ENCODE measurements at regions not wholly inside any gene's neighbourhood (a gene's known extent, or its start where the extent isn't known, plus 50 kb on each side); places are given as distances from the start of the nearest gene placed in this dataset.

DNA sequence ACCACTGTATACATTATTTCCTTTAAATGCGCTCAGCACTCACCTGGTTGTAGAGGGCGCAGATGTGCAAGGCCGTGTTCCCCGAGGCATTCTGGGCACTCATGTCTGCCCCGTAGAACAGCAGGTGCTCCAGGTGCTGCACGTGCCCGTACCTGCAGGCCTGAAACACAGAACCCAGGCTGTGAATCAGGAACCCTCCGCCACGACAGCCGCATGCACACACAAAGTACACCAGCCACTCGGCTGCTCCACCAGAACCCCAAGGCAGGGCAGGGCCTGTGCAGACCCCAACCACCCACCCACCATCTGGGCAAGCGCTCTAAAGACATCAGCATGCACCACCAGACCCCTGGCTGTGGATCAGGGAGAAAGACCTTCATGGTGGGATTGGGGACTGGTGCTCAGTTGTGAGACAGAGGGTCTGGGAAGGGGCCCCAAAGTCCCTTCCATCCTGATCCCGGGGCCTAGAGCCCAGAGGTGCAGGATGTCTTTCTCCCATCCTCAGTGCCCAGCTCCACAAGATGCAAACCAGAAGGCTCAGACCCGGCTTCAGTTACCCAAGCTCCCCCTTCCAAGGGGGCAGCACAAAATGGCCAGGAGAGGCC lies 177.2 kb downstream of the SHANK2 start:
- DNase-seq (ENCODE audit: low read depth), result no peak

- DNase-seq (ENCODE audit: low read depth), result no peak
These were observed 180.5 kb downstream of the SHANK2 start for GRCh38 chr11:71071736-71072509.

- DNase-seq (ENCODE audit: low read depth), result no peak
These were observed 181.6 kb downstream of the SHANK2 start for GRCh38 chr11:71070490-71071453.

DNA sequence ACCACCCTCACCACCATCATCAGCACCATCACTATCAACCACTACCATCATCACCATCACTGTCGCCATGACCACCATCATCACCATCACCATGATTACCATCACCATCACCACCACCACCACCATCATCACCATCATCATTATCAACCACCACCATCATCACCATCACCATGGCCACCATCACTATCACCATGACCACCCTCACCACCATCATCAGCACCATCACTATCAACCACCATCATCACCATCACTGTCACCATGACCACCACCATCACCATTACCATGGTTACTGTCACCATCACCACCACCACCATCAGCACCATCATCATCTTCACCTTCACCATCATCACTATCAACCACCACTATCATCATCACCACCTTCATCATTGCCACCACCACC lies 183.4 kb downstream of the SHANK2 start:
- DNase-seq (ENCODE audit: low read depth), result no peak

- no peak for DNase-seq (ENCODE audit: low read depth)
These were observed 184.6 kb downstream of the SHANK2 start for GRCh38 chr11:71067753-71068152.

DNA sequence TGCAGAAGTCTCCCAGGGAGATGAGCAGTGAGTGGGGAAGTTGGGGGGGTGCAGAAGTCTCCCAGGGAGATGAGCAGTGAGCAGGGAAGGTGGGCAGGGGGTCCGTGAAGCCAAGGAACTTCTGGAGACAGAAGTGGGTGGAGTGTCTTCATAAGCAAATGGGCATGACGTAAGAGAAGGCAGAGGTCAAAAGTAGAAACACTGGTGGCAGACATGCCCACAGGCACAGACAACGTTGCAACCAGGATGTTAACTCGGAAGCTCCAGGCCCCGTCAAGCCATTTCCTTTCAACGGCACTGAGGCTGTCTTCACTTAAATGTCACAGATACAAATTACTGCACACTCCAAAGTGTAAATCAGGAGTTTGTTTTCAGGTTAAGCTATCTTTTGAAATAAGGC lies 186.1 kb downstream of the SHANK2 start:
- DNase-seq (ENCODE audit: low read depth), result no peak

DNA sequence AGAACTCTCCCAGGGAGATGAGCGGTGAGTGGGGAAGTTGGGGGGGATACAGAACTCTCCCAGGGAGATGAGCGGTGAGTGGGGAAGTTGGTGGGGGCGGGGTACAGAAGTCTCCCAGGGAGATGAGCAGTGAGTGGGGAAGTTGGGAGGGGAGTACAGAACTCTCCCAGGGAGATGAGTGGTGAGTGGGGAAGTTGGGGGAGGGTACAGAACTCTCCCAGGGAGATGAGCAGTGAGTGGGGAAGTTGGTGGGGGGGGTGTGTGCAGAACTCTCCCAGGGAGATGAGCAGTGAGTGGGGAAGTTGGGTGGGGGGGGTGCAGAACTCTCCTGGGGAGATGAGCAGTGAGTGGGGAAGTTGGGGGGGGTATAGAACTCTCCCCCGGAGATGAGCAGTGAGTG lies 186.5 kb downstream of the SHANK2 start:
- DNase-seq (ENCODE audit: low read depth), result no peak

GRCh38 chr11:71064702-71065515 lies 187.5 kb downstream of the SHANK2 start:
- DNase-seq (ENCODE audit: low read depth), result no peak

DNA sequence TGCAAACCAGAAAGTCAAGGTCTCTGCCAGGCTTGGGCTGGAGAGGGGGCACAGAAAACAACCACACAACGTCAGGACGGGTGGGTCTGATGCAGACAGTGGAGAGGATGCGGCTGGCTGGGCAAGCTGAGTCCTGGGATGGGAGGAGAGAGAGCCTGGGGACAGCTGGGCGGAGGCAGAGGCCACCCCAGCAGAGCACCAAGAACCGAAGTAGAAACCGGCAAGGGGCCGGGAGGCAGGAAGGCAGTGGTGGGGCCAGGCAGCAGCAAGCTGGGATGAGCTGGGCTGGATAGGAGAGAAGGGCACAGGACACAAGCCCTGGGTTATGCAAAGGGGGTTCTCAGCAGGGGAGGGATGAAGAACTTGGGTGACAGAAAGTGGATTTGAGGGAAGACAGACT lies 188.2 kb downstream of the SHANK2 start:
- no peak for DNase-seq (ENCODE audit: low read depth)

DNA sequence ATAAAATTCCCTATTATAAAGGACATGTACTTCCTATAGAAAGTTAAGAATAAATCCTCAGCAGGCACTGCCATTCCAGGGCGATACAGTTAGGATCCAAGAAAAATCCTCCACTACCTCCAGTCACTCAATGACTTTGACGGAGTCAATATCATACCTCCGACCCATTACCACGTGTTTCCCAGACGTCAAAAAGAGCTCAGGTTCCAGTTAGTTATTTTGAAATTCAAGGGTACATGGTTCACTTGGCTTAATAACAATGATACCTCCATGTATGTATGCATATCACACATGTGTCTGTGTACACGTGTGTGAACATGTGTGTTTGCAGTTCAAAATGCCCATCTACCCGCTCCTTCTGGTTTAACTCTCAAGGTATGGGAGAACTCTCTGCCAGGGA lies 189.2 kb downstream of the SHANK2 start:
- DNase-seq (ENCODE audit: low read depth), result no peak

DNA sequence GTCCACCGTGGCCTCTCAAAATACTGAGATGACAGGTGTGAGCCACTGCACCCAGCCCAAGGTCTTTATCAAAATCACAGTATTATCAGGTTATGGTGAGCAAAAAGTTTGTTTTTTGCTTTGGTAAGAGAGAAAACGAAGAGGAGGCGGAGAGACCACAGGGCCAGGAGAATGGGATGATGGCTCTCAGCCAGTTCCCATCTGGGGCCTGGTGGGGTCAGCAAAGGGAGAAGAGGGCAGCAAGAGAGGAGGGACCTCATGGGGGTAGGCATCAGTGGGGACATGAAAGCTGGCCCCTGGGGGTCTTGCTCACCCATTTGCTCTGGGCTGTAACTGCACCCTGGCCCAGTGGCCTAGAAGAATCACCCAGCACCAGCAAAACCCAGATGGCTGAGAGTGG lies 190.2 kb downstream of the SHANK2 start:
- no peak for DNase-seq (ENCODE audit: low read depth)

DNA sequence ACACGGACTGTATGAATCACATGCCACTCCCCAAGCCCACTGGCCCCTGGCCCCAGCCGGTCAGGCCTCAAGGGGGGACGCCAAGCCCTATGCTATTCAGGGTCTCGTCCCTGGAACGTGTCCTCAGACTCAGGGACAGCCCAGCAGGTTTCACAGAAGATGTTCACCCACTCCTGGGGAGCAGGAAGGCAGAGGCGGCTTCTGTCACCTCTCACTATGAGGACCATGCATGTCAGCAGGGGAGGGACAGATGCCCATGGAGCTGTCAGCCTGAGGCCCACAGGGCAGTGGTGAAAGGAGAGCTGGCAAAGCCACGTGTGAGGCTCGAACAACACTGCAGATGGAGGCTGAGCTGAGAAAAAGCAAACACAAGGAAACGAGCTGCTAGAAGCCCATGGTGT lies 192.0 kb downstream of the SHANK2 start:
- DNase-seq (ENCODE audit: low read depth), result no peak

DNA sequence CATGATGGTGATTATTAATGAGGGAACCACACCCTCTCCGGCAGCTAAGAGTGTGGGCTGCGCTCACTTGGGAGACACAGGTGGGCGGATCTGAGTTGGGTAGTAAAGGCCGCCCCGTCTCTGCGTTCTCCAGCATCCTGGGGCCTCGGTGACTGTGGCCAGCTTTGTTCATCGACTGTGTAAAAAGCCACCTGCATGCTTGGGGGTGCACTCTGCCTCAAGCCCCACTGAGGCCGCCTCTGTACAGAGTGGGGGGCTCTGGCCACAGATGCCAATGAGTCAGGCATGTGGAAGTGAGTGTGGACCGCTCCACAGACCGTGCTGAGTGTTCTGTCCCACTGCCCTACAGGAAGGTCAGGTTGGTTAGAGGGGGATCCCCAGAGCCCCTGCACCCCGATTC lies 192.7 kb downstream of the SHANK2 start:
- no peak for DNase-seq (ENCODE audit: low read depth)

GRCh38 chr11:71055925-71056324 lies 196.5 kb downstream of the SHANK2 start:
- DNase-seq (ENCODE audit: low read depth), result no peak
